GM19397 (cell line): ENCODE measurements at regions not wholly inside any gene's neighbourhood (a gene's known extent, or its start where the extent isn't known, plus 50 kb on each side); places are given as distances from the start of the nearest gene placed in this dataset.
"Not testable (repeated sequence)": the region's sequence is repeated elsewhere in the genome, so short reads cannot be mapped to it uniquely, and the experiment has no call there.

Experiments
- ATAC-seq: cut with Tn5 transposase; IDR thresholded peaks from one replicate; pipeline ENCODE4 v1.9.1; 2021; ENCODE audit warnings: mild to moderate bottlenecking, moderate library complexity; ENCODE audit not compliant: unreplicated experiment

- no peak for ATAC-seq
Observed at GRCh38 chr14:49946320-49947141, 53.6 kb downstream of the ARF6 start.

- no peak for ATAC-seq
Observed at GRCh38 chr14:49947506-49947905, 54.6 kb downstream of the ARF6 start.

GRCh38 chr14:49950275-49951228, 57.7 kb downstream of the ARF6 start:
- no peak for ATAC-seq

GRCh38 chr14:49951229-49951607, 58.3 kb downstream of the ARF6 start:
- no peak for ATAC-seq

GRCh38 chr14:49951691-49952345, 58.9 kb downstream of the ARF6 start:
- ATAC-seq, result no peak

GRCh38 chr14:49953196-49953595, 60.3 kb downstream of the ARF6 start:
- ATAC-seq, result no peak

- ATAC-seq, result no peak
Observed at GRCh38 chr14:49954171-49954631, 61.3 kb downstream of the ARF6 start.

- no peak for ATAC-seq
Observed at GRCh38 chr14:49955024-49955423, 62.1 kb downstream of the ARF6 start.

- ATAC-seq, result no peak
Observed at GRCh38 chr14:49957089-49957852, 64.4 kb downstream of the ARF6 start.

- peak; percentile 51 for ATAC-seq
Observed at GRCh38 chr14:49959822-49960408, 67.0 kb downstream of the ARF6 start.

GRCh38 chr14:49960453-49960852, 67.6 kb downstream of the ARF6 start:
- no peak for ATAC-seq

- ATAC-seq, result no peak
Observed at GRCh38 chr14:49961270-49962222, 68.7 kb downstream of the ARF6 start.

- no peak for ATAC-seq
Observed at GRCh38 chr14:49962621-49963020, 69.7 kb downstream of the ARF6 start.

GRCh38 chr14:49965068-49965651, 72.3 kb downstream of the ARF6 start:
- not testable (repeated sequence) for ATAC-seq

GRCh38 chr14:49966304-49966809, 73.5 kb downstream of the ARF6 start:
- no peak for ATAC-seq

GRCh38 chr14:49966971-49967630, 74.2 kb downstream of the ARF6 start:
- ATAC-seq, result no peak

GRCh38 chr14:49969961-49970360, 77.1 kb downstream of the ARF6 start:
- ATAC-seq, result no peak
